ENCODE measurements at regions not wholly inside any gene's neighbourhood (a gene's known extent, or its start where the extent isn't known, plus 50 kb on each side); places are given as distances from the start of the nearest gene placed in this dataset.
A peak's percentile ranks its signal among the peaks of the same experiment; 100 is the strongest.

- H3K79me2 ChIP-seq (ENCODE audit: control insufficient read depth in 1 of 2, insufficient read depth in 2 of 2, low read length in 2 of 2) = no peaks in the 10 kb centered on the region
- DNase-seq (ENCODE audit: low read depth in 1 of 2, low spot score in 2 of 2) = peak in 1 of 2 experiments; percentile 1
Measured at GRCh38 chr20:39164642-39165041, 202.5 kb downstream of the DHX35 start.

More at GRCh38 chr20:39164642-39165041, 202.5 kb downstream of the DHX35 start:
- CTCF ChIA-PET (ENCODE audit: partially characterized antibody) = interaction anchor here (1.1 to 1.3 kb wide), 2 partner anchors 53 to 115 kb away, joined by 3 read pairs; no protein-coding TSS in a partner anchor
- Histone ChIP-seq H2BK15ac (ENCODE audit: low read length) (no peak overlapping the region), H4K5ac (ENCODE audit: insufficient read length, low read depth, low read length) (no peak overlapping the region), H3K79me1 (ENCODE audit: low read depth, low read length) (no peaks in the 10 kb centered on the region), H3K23ac (ENCODE audit: insufficient read length) (no peak overlapping the region), H3K56ac (replicated peaks; ENCODE audit: insufficient read length, low read depth, low read length) (no peak overlapping the region), H3K4ac (replicated peaks; ENCODE audit: insufficient read length, low read depth, low read length) (no peak overlapping the region), H3K23me2 (ENCODE audit: low read depth, low read length) (no peaks in the 10 kb centered on the region), H3K27ac (ENCODE audit: low read depth, low read length) (no peak overlapping the region), H4K20me1 (replicated peaks in 1 of 2; ENCODE audit: control insufficient read depth in 1 of 2, insufficient read depth in 2 of 2, low read length in 2 of 2) (no peaks in the 10 kb centered on the region), H2BK12ac (ENCODE audit: low read depth, low read length) (no peak overlapping the region), H3K9me3 (ENCODE audit: insufficient read depth in 2 of 2, low read depth in 1 of 2, low read length in 1 of 2) (no peaks in the 10 kb centered on the region), H3K27me3 (replicated peaks in 1 of 4; ENCODE audit: control insufficient read depth in 3 of 4, extremely low read depth in 1 of 4, insufficient read depth in 3 of 4, low read length in 3 of 4) (no peaks in the 10 kb centered on the region), H3K4me3 (ENCODE audit: extremely low read depth in 1 of 4, insufficient read depth in 2 of 4, low read depth in 3 of 4, low read length in 4 of 4) (no peak overlapping the region), H3K4me2 (ENCODE audit: insufficient read depth in 1 of 2, low read depth in 2 of 2, low read length in 2 of 2) (no peak overlapping the region), H2BK20ac (ENCODE audit: low read length) (no peak overlapping the region), H4K91ac (replicated peaks; ENCODE audit: insufficient read length, low read length) (no peak overlapping the region), H3K14ac (ENCODE audit: insufficient read length) (no peak overlapping the region), H3K18ac (ENCODE audit: extremely low read depth, low read length) (no peak overlapping the region), H3K36me3 (ENCODE audit: control insufficient read depth in 2 of 4, insufficient read depth in 4 of 4, low read length in 3 of 4) (no peaks in the 10 kb centered on the region), H2AFZ (ENCODE audit: low read length) (no peak overlapping the region), H2AK5ac (ENCODE audit: low read depth, low read length) (no peak overlapping the region), H3K9ac (replicated peaks in 1 of 4; ENCODE audit: extremely low read depth in 1 of 4, low read depth in 3 of 4, low read length in 3 of 4) (no peak overlapping the region), H2BK120ac (replicated peaks; ENCODE audit: low read depth, low read length) (no peak overlapping the region), H3K4me1 (replicated peaks in 1 of 4; ENCODE audit: control insufficient read depth in 3 of 4, insufficient read depth in 4 of 4, low read length in 3 of 4) (no peaks in the 10 kb centered on the region), H4K8ac (ENCODE audit: extremely low read depth, insufficient read depth, low read length) (no peak overlapping the region), H2BK5ac (ENCODE audit: low read depth, low read length) (no peak overlapping the region)
- no peak for TF ChIP-seq MAX (IDR thresholded peaks at IDR 0.05)
- no peak for TF ChIP-seq CTCF (IDR thresholded peaks at IDR 0.05; ENCODE audit: control extremely low read depth in 1 of 3, insufficient read depth in 1 of 3, low read depth in 1 of 3, low read length in 3 of 3)
- no peak for TF ChIP-seq CBX8 (IDR thresholded peaks at IDR 0.05; ENCODE audit: borderline replicate concordance, low read depth, low read length)
- no peak for TF ChIP-seq RFX5 (IDR thresholded peaks at IDR 0.05; ENCODE audit: borderline replicate concordance, low read depth, low read length)
- TF ChIP-seq CEBPB (IDR thresholded peaks at IDR 0.05; ENCODE audit: low read depth, low read length) = no peak
- no peak for TF ChIP-seq SUZ12 (IDR thresholded peaks at IDR 0.05; ENCODE audit: low read length)
- no peak for TF ChIP-seq RXRA (IDR thresholded peaks at IDR 0.05; ENCODE audit: insufficient read depth, low read depth, low read length)
- TF ChIP-seq ASH2L (IDR thresholded peaks at IDR 0.05; ENCODE audit: low read length) = no peak
- no peak for TF ChIP-seq GABPA (IDR thresholded peaks at IDR 0.05; ENCODE audit: borderline replicate concordance, insufficient read depth, low read length)
- no peak for TF ChIP-seq HDAC6 (IDR thresholded peaks at IDR 0.05; ENCODE audit: low read depth, low read length)
- TF ChIP-seq POU5F1 (IDR thresholded peaks at IDR 0.05; ENCODE audit: low read depth, low read length) = no peak
- no peak for TF ChIP-seq MAFK (IDR thresholded peaks at IDR 0.05; ENCODE audit: low read depth, low read length)
- no peak for TF ChIP-seq JUN (IDR thresholded peaks at IDR 0.05; ENCODE audit: low read depth, low read length)
- no peak for FAIRE-seq
- POLR2A ChIA-PET (ENCODE audit: partially characterized antibody) = no interaction called here
- 85% methylated on average over 2 of the region's 2 CpGs; no CpG with 5 or more reads in 1 of the 2 experiments for WGBS, 2 experiments (ENCODE audit: extremely low coverage in 1 of 2, insufficient coverage in 1 of 2, insufficient read length in 1 of 2, insufficient replicate concordance in 2 of 2, low coverage in 1 of 2, low lambda C conversion rate in 2 of 2, missing lambda C conversion rate in 1 of 2)
